Ovary (tissue), 3 donors: ENCODE measurements at regions not wholly inside any gene's neighbourhood (a gene's known extent, or its start where the extent isn't known, plus 50 kb on each side); places are given as distances from the start of the nearest gene placed in this dataset.

ENCODE experiments used
- CTCF ChIP-seq, 3 donors: fragments of 450-650 bp in 2 of 3; fragments of 200-600 bp in 1 of 3; IDR thresholded peaks; one replicate each; pipeline versions ENCODE4 v1.5.1 to v1.8.0; 2016 to 2022; ENCODE audit warnings: antibody characterized with exemption in 3 of 3, mild to moderate bottlenecking in 1 of 3
- EP300 ChIP-seq: sonication (generic); formaldehyde crosslinking; IDR thresholded peaks from one replicate; pipeline ENCODE4 v1.6.1; 2017; ENCODE audit warnings: antibody characterized with exemption
- donor health status: DM: no; HTN: no; CAD: no.

GRCh38 chr1:87600854-87601253 lies 272.2 kb downstream of the LMO4 start:
- no peak for TF ChIP-seq CTCF (IDR thresholded peaks at IDR 0.05)
- no peak for TF ChIP-seq EP300
